ENCODE measurements at regions not wholly inside any gene's neighbourhood (a gene's known extent, or its start where the extent isn't known, plus 50 kb on each side); places are given as distances from the start of the nearest gene placed in this dataset.

GRCh38 chr15:70291305-70292075 is 193.8 kb upstream of the TLE3 start:
- Histone ChIP-seq H3K4me3 (ENCODE audit: low read length) (no peak overlapping the region), H3K27ac (ENCODE audit: low read length) (no peak overlapping the region), H3F3A (ENCODE audit: insufficient read depth, low read length, poor library complexity, severe bottlenecking) (no peaks in the 10 kb centered on the region), H4K20me1 (ENCODE audit: insufficient read depth) (no peaks in the 10 kb centered on the region), H3K9me3 (ENCODE audit: low read length) (no peaks in the 10 kb centered on the region), H3K9ac (ENCODE audit: low read length) (no peak overlapping the region), H3K36me3 (ENCODE audit: insufficient read depth, low read length) (no peaks in the 10 kb centered on the region), H2AFZ (ENCODE audit: low read depth, low read length) (no peak overlapping the region), H3K27me3 (ENCODE audit: insufficient read depth, low read depth, low read length) (no peaks in the 10 kb centered on the region), H3K4me2 (ENCODE audit: low read length) (no peak overlapping the region), H3K9me2 (ENCODE audit: insufficient read depth, low read length) (no peaks in the 10 kb centered on the region), H3K79me2 (replicated peaks; ENCODE audit: insufficient read depth, low read length) (no peaks in the 10 kb centered on the region)
- TF ChIP-seq TAF1 (IDR thresholded peaks at IDR 0.05; ENCODE audit: low read depth) (no peak), REST (IDR thresholded peaks at IDR 0.05; ENCODE audit: borderline replicate concordance) (no peak), SMC3 (conservative IDR thresholded peaks at IDR 0.05; ENCODE audit: poor library complexity) (no peak), MXI1 (conservative IDR thresholded peaks at IDR 0.05; ENCODE audit: poor library complexity, severe bottlenecking) (no peak), CTCF (IDR thresholded peaks at IDR 0.05; ENCODE audit: poor library complexity, severe bottlenecking) (no peak), RAD21 (conservative IDR thresholded peaks at IDR 0.05) (no peak), POLR2AphosphoS5 (IDR thresholded peaks at IDR 0.05) (no peak), EZH2 (IDR thresholded peaks at IDR 0.05; ENCODE audit: borderline replicate concordance, insufficient read depth, low read length, poor library complexity, severe bottlenecking) (no peak), EP300 (conservative IDR thresholded peaks at IDR 0.05; ENCODE audit: poor library complexity, severe bottlenecking) (no peak)

- Histone ChIP-seq H4K20me1 (ENCODE audit: insufficient read depth) (no peaks in the 10 kb centered on the region), H3K4me3 (ENCODE audit: low read length) (no peak overlapping the region), H3F3A (ENCODE audit: insufficient read depth, low read length, poor library complexity, severe bottlenecking) (no peaks in the 10 kb centered on the region), H2AFZ (ENCODE audit: low read depth, low read length) (no peak overlapping the region), H3K4me2 (ENCODE audit: low read length) (no peak overlapping the region), H3K79me2 (replicated peaks; ENCODE audit: insufficient read depth, low read length) (no peaks in the 10 kb centered on the region), H3K9me2 (ENCODE audit: insufficient read depth, low read length) (no peaks in the 10 kb centered on the region), H3K9ac (ENCODE audit: low read length) (no peak overlapping the region), H3K27ac (ENCODE audit: low read length) (no peak overlapping the region), H3K27me3 (ENCODE audit: insufficient read depth, low read depth, low read length) (no peaks in the 10 kb centered on the region), H3K36me3 (ENCODE audit: insufficient read depth, low read length) (no peaks in the 10 kb centered on the region), H3K9me3 (ENCODE audit: low read length) (no peaks in the 10 kb centered on the region)
- TF ChIP-seq RAD21 (conservative IDR thresholded peaks at IDR 0.05) (no peak), MXI1 (conservative IDR thresholded peaks at IDR 0.05; ENCODE audit: poor library complexity, severe bottlenecking) (no peak), CTCF (IDR thresholded peaks at IDR 0.05; ENCODE audit: poor library complexity, severe bottlenecking) (no peak), TAF1 (IDR thresholded peaks at IDR 0.05; ENCODE audit: low read depth) (no peak), EZH2 (IDR thresholded peaks at IDR 0.05; ENCODE audit: borderline replicate concordance, insufficient read depth, low read length, poor library complexity, severe bottlenecking) (no peak), EP300 (conservative IDR thresholded peaks at IDR 0.05; ENCODE audit: poor library complexity, severe bottlenecking) (no peak), REST (IDR thresholded peaks at IDR 0.05; ENCODE audit: borderline replicate concordance) (no peak), POLR2AphosphoS5 (IDR thresholded peaks at IDR 0.05) (no peak), SMC3 (conservative IDR thresholded peaks at IDR 0.05; ENCODE audit: poor library complexity) (no peak)
Measured at GRCh38 chr15:70290708-70291107, 193.0 kb upstream of the TLE3 start.

All from neural cell (in vitro differentiated cells).